ENCODE measurements at regions not wholly inside any gene's neighbourhood (a gene's known extent, or its start where the extent isn't known, plus 50 kb on each side); places are given as distances from the start of the nearest gene placed in this dataset.

DNA sequence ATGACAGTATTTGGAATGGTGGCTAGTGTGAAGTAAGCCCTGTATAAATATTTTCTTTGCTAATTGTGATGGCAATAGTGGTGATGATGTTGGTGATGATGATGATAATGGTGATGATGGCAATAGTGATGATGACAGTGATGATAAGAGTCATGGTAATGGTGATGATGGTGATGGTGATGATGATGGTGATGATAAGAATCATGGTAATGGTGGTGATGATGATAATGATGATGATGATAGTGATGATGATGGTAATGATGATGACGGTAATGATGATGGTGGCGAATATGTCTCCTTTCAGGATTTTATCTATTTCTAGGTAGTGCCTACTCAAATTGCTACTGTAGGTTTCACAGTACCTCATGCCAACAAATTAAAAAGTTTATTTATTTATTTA is 205.4 kb downstream of the GALR1 start:
- DNase-seq = no peak

DNA sequence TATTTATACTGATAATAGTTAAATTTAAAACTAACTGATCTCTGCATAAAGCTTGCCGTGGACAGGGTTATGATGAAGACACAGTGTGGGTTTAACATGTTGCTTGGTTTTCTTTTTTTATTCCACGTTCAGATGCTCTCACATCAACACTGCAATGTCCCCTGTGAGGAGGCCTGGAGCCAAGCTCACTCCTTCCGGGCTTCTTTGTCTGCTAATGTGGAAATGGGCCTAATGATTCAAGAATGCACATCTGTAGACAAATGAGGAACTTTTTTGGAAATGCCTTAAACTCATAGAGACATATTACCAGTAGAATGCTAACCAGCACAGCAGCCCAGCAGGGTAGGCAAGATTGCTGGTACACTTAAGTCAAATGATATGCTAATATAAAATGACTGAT is 208.0 kb downstream of the GALR1 start:
- no peak for DNase-seq

DNA sequence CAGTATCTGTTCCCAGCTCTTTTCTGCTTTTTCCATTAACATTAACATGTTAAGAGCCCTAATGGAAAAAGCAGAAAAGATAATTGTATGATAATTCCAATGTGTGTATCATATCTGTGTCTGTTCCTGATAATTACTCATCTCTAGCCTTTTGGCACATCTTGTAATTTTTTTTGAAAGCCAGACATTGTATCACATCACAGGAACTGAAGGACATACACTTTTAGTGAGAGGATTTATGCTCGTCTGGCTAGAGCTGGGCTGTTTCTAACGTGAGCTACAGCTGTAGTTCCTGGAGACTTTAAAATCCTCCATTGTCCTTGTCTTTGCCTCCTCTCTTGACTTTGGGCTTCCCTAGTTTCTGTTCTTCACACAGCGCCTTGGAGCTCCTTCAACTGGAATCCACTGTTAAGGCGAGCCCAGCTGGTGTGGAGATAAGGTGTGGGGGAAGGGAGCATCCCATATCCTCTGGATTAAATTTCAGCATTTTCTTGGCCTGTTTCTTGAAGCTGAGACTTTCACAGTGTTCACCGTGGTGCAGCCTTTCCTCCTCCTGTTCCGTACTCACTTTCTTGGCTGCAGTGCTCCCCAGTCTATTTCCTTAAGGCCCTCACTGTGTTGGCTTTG is 211.5 kb downstream of the GALR1 start:
- DNase-seq = no peak

DNA sequence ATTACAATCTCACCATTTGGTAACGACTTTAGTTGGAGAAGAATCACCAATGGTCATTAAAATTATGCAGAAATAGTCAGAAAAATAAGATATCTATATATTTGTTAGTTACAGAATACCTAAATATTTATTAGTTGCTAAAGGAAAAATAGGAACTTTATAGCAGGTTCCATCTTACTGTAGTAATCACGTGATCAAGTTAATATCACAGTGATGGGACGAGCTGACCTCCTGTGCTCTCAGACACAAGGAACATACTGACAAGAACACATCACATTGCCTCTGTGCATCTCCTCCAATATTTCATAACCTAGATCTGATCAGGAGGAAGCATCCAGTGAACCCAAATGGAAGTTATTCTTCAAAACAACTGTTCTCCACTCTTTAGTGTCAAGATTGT is 215.3 kb downstream of the GALR1 start:
- DNase-seq = no peak

DNA sequence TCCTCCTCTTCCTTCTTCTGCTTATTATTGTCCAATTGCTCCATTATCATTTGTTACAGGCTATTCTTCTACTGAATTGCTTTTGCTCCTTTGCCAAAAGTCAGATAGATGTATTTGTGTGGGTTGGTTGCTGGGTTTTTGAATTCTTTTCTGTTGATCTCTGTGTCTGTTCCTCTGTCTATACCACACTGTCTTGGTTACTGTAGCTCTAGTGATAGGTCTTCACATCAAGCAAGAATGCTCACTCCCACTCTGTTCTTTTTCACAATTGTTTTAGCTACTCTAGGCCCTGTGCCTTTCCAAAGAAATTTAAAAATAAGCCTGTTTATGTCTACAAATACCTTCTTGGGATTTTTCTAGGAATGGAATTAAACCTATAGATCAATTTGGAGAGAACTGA is 217.2 kb downstream of the GALR1 start:
- no peak for DNase-seq

DNA sequence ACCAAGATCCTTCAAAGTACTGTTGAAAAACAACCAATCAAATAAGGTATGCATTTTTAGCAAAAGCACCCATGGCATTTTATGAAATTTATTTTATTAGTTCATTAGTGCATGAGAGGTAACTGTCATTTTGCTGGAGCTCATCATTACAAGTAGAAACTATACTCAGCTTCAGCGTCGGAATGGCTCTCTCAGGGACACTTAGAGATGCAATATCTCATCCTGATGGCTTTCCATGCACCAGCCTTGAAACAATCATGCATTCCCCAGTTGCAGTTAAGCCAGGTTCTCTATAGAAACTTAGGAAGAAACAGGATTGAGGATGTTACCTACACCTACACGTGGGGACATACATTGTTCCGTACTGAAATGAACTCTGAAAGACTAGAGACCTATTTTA is 219.5 kb downstream of the GALR1 start:
- no peak for DNase-seq

DNA sequence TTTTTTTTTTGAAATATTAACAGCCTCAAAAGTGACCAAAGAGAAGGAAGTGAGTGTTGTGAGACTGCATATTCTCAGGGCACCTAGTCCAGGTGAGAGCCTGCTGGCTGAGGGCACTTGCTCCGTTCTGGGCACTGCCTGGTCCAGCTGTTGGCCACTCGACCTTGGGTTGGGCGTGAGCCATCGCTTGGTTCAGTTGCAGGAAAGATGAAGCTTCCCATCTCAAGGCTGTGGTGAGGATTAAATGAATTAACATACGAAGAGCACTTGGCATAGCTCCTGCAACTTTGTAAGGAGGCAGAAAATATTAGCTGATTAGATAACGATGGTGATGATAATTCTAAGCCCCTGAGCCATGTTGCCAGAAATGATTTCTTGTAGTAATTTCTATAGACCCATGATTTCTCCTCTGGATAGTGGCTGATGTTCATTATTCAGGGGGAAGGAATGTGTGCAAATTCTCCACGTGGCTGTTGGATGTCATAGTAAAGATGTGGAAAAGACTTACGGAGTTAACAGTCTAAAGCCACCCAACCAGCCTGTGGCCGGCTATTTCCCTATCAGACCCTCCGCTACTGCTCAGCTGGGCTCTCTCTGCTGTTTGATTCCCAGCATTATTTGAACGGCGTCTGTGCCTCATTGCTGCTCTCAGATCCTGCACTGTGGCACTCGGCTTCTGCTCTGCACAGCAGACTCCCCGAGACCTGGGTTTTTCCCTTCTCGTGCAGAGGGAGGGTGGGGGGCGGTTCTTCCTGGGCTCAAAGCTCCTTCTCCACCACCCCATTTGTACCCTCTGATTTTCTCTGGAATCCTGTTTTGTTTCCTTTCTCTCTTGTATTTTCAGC is 221.1 kb downstream of the GALR1 start:
- DNase-seq = no peak

DNA sequence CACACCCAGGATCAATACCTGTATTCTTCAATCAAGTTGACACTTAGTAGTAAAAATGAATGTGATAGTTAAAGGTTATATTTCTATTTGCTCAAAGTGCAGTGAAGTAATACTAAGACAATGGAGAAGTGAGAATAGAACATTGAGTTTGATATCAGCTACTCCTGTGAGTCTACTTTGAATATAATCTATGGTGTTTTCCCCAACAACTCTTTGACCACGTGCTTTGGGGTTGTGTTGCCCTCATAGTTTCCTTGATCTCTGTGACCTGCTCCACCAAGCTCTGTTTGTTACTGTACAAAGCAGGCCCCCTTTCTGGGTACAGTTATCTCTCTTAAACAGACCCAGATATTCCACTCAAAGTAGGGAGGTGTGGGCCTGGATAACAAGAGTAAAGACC is 222.9 kb downstream of the GALR1 start:
- DNase-seq = no peak

DNA sequence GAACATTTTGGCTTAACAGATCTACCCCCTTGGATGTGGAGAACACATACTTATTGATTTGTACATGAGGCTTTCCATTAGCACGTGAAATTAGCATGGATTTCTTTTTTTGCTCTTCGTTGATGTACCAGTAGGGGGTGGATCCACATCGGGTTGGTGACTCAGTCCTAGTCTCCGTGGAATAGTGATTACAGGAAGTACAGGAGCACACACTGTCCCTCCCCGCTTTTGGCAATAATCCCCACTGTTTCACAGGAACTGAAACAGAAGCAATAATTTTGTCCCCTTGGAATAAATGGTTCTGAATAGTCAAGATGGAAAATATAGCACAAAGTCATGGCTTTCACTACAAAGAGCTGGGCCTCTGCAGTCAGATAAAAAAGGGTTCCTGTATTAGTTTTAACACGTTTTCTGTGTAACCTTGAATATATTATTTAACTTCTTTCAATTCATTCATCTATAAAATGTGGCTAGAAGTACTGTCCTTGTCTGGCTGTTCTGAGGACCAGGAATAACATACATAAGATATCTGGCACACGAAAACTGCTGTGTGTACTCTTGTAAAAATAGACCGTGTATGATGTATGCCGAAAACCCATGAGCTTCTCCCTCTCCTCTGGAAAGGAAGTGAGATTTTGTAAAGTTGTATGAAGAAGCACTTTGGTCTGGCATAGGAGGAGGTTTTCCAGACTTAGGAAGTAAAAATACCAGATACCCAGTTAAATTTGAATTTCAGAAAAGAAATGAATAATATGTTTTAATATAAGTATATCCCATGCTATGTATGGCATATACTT is 229.2 kb downstream of the GALR1 start:
- no peak for DNase-seq

DNA sequence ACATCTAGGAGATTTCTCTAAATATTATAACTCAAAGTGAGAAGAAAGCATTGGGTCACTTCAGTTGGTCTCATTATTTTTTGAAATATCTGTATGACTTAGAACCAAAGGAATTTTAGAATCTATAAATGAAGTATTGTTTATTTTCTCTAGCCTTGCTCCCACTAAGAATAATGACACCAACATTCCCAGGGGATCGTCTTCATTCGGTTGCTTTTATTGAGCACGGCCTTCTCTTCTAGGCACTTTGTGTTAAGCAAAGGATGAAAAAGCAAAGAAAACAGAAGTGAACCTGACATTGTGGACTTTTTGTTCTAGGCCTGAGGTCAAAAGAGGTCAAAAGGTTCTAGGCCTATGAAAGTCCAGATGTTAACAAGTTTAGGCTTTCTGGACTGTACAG is 231.9 kb downstream of the GALR1 start:
- DNase-seq = no peak

DNA sequence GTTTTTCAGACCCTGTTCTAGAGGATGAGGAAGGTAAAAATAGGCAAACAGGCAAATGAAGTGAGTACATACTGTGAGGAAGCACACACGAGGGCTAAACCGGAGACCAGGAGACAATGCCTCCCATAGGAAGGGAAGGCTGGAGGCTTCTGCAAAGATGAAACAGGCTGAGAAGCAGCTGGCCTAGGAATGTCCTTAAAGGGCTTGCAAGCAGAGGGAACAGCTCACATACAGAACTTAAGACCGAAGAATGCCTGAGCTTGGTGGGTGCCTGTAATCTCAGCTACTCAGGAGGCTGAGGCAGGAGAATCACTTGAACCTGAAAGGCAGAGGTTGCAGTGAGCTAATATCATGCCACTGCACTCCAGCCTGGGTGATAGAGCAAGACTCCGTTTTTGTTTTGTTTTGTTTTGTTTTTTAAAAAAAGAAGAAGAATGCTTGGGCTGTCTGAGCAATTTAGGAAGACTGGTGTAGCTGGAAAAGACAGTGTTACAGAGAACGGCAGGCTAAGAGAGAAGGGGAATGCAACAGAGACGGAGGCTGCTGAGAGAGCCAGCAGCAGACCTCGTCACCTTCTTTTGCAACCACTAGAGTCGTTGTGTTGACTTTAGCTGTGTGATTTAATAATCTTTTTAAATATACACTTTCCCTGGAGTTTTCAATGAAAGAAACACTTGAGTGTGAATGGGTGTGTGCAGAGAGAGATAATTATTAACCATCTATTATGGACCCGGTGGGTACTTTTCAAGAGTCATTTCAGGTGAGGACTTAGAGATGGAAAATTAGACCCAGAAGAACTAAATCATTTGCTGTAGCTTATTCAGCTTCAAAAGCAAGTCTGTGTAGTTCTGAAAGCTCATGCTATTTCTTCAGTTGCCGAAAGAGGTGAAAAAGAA is 232.8 kb downstream of the GALR1 start:
- DNase-seq = no peak

DNA sequence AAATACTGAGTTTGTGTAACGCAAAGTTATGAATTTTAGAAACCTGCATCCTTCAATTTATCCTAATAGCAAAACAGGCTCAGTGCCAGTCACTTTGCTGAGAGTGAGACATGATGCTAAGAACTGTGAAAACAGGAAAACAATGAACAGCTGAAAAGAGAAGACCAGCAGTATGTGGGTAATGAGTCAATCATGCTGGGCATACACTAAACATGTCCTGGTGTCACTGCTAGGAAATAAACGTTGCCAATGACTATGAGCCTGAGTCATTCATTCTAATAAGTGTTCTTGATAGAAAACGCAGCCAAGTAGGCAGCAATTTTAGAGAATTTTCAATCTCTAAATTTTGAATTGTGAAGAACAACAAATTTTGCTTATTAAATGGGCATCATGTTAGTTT is 237.3 kb downstream of the GALR1 start:
- DNase-seq = no peak

DNA sequence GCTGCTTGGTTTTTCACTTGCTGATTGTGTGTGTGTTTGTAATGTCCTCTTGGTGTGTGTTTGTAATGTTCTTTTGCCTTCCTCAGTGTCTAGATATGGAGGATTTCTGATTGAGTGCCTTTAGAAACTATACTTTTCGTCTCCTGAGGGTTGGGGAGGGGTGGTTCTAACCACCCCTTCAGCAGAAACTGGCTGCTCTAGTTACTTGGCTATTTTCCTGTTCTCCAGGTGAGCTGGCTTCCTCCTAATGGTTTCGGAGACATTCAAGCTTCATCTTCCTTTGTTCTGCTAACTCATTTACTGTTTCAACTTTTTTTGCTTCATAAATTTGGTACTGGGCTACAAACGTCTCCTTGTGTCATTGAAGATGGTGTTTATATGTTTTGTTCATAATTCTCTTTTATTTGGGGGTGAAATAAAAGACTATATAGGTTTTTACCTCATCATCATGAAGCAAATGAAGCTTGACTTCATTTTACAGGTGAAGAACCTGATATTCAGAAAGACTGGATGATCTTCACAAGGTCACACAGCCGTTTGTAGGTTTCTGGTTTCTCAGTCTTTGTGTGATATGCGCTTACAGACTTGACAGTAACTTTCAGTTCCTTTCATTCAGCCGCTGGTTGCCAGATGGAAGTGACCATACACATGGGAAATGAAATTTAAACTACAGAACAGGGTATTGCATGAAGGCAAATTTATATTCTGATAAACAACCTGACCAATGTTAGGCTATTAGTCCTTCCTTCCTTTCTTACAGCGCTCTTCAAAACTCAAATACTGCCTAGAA is 238.5 kb downstream of the GALR1 start:
- no peak for DNase-seq

DNA sequence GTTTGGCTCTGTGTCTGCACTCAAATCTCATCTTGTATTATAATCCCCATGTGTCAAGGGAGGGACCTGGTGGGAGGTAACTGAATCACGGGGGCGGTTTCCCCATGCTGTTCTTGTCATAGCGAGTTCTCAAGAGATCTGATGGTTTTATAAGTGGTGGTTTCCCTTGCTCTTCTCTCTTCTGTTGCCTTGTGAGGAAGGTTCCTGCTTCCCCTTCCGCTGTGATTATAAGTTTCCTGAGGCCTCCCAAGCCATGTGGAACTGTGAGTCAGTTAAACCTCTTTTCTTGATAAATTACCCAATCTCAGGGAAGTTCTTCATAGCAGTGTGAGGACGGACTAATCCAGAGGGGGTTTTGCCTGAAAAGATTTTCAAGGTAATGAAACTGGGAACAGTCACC is 245.4 kb downstream of the GALR1 start:
- DNase-seq = no peak

DNA sequence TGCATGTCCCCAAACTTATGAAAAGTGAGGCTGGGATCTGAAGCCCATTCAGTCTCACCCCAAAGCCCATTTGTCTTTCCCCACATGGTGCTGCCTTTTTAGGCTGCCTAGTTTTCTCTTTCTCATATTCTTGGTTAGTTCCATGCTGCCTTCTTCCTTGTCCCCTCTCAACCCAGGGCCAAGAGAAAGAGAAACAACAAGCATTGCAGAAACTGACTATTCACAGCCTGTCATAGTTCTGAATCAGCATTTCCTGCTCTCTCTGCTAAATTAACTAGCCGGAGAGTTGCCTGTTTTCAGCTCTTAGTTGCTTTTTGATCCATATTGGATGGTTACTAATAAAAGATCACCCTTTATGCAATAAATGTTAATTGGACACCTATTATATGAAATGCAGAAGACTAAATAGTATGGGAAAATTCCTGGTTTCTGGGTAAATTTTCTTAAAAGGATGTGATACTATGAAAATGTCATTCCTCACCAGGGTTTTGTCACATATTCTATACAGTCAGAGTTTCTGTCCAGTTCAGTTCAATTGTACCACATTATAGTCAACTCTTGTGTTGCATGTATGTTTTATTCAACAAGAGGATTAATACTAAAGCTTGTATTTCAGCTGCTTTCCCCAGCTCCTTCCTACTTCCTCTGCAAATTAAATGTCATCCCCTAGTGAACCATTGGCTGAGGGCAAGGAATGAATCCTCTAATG is 246.5 kb downstream of the GALR1 start:
- DNase-seq = no peak

DNA sequence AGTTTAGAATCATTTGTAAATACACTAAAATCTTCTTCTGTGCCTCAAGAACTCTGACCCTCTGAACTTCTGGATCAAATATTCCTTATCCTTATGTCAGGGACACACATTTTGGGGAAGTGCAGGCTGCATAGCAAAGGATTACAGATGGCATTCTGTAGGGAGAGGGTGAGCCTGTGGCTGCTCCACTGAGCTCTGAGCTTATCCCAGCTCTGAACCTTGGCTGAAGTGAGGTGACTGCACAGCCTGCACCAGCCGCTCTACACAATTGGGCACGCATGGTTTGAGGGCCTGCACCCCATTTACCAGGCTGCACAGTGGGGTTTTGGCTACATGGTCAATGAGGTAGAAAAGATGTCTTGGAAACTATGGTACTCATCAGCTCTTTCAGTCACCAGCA is 251.6 kb downstream of the GALR1 start:
- DNase-seq = no peak

DNA sequence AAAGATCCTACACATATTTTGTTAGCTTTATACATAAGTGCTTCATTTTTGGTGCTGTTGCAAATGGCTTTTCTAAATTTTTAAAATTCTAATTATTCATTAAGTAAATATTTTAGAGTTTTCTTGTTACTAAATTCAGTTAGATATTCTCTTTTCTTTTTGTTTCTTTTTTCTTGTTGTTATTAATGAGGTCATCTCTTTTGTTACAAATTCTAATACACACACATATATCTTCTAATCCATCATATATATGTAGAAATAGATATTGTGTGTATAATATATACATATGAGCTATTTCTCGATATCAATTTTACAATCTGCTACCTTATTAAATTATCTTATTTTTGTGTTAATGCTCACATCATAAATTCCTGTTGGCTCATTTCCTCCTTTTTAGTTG is 255.9 kb downstream of the GALR1 start:
- no peak for DNase-seq

DNA sequence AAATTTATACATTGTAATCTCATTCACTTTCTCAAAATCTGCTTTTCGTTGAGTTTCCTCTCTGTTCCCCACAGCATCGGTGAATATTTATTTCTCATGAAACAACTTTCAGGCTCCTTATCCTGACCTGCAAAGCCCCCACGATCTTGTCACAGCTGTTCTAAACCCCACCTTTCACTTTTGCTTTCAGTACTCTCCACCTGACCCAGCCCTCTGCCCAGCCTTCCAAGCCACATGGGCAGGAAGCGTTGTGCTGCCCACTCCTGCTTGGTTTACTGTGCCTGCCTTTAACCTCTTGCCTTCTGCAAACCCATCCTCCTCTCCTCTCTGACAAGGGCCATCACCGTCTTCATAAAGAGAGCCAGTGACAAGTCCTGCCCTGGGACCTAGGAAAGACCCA is 262.5 kb downstream of the GALR1 start:
- no peak for DNase-seq

DNA sequence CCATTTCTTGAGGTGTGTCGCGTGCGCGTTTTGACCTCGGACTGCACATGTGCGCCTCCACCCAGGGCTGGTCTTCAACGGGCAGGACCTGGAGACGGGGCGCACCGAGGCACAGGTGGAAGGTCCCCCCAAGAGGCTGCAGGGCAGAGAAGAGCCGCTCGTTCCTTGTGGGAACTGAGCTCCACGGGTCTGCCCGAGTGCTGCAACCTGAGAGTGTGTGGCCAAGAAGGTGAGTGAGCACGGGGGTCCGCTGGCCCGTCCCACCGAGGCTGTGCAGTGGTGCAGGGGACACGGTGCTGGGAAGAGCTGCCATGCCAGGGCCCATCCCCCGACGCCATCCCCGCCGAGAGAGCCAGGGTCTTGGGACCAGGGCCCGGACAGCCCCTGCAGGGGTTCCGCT is 268.3 kb downstream of the GALR1 start:
- no peak for DNase-seq

DNA sequence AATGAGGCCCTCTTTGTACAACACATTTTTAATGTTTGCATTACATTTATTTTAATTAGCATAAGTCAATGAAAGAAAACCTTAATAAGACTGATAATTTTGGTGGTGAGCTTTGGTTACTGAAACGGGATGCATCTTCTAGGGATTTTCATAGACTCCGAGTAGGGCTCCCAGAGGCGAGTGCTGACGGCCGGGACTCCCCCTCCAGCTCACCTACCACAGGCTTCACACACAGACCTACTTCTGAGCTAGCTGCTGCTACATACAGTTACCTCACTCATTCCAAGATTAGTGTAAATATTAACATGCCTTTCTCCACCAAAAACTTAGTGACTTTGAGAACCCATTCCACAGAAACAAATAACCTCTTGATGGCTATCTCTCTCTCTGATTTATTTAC is 271.1 kb downstream of the GALR1 start:
- no peak for DNase-seq

DNA sequence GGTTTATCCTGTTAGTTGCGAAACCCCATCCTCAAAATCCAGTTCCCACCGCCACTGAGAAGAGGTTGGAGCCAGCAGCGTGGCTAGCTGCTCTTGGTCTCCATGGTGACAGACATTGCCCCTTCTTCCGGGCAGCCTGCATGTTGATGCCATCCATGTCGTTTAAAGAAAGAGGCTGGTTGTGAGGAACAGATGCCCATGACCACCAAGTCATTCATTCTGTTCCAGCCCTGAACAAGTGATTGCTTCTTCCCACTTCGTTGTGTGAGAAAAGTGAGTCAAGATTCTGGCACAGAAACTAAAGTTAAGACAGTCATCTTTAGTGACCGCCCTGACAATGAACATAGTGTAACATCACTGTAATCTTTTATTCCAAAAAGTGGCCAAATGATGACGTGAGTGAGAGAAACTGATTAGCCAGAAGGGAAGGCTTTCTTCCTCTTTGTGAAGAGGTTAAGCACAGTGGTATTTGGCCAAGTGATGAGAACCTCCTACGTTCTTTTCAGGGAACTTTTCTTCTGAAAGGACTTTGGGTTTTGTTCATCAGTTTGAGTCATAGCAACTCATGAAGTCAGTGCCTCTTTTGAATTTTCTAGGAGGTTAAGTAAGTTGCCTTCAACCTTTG is 272.5 kb downstream of the GALR1 start:
- DNase-seq = no peak

Data from activated CD8-positive, alpha-beta memory T cell treated with anti-CD3 and anti-CD28 coated beads for 24 hours (primary cell).